SU-DHL-6 (cell line): ENCODE measurements at regions not wholly inside any gene's neighbourhood (a gene's known extent, or its start where the extent isn't known, plus 50 kb on each side); places are given as distances from the start of the nearest gene placed in this dataset.

Experiments
- CTCF ChIP-seq: fragments of 200-600 bp; sonication (generic); IDR thresholded peaks from one replicate; pipeline ENCODE4 v1.5.1; 2017; ENCODE audit warnings: antibody characterized with exemption, mild to moderate bottlenecking, low read length, moderate library complexity; ENCODE audit not compliant: insufficient read depth, poor library complexity, severe bottlenecking
- EZH2phosphoT487 ChIP-seq: fragments of 200-600 bp; sonication (generic), shearing (Covaris generic); conservative IDR thresholded peaks from 2 replicates; pipeline ENCODE4 v1.6.1; 2018; ENCODE audit warnings: mild to moderate bottlenecking, antibody characterized with exemption, low read length, moderate library complexity, mixed read lengths

GRCh38 chr4:115501656-115502055 is 388.2 kb upstream of the NDST4 start:
- TF ChIP-seq CTCF: no peak
- no peak for TF ChIP-seq EZH2phosphoT487
